Panc1 (cell line): ENCODE measurements at regions not wholly inside any gene's neighbourhood (a gene's known extent, or its start where the extent isn't known, plus 50 kb on each side); places are given as distances from the start of the nearest gene placed in this dataset.

Source experiments
- ATAC-seq: fragments of 200-7000 bp; cut with Tn5 transposase; 2 replicates; pipeline ENCODE4 v1.9.1; 2020; ENCODE audit warnings: mild to moderate bottlenecking, moderate library complexity
- BruUV-seq: library from RNA; stranded (reverse); fragments of 400-500 nt; replicated peaks from 2 replicates; lab custom pipeline; 2021; lab: Mats Ljungman, UMichigan
- CTCF ChIA-PET: fragments of 300-600 bp; sonication (Branson Sonifier 250); formaldehyde crosslinking; loops from one replicate; lab custom pipeline; 2022; ENCODE audit warnings: antibody characterized with exemption; lab: Charles Lee
- POLR2A ChIA-PET: fragments of 300-600 bp; sonication (Branson Sonifier 250); formaldehyde crosslinking; loops from one replicate; lab custom pipeline; 2022; ENCODE audit warnings: antibody characterized with exemption; lab: Charles Lee
- DNase-seq: peaks from one replicate; pipeline ENCODE4 v3.0.0-alpha.2; 2010; ENCODE audit warnings: low read depth, low spot score
- H3K27ac ChIP-seq: 2 replicates; pipeline ENCODE4 v1.5.1; 2011; ENCODE audit warnings: mild to moderate bottlenecking, low read length, inconsistent platforms
- H3K27me3 ChIP-seq: fragments of 200-500 bp; sonication (Bioruptor generic); 2 replicates; pipeline ENCODE4 v1.6.0; 2014; ENCODE audit warnings: low read length, inconsistent platforms; ENCODE audit not compliant: control insufficient read depth, insufficient read depth
- H3K36me3 ChIP-seq: fragments of 200-500 bp; sonication (Bioruptor generic); 2 replicates; pipeline ENCODE4 v1.5.1; 2014; ENCODE audit warnings: inconsistent platforms, mild to moderate bottlenecking, low read length, moderate library complexity; ENCODE audit not compliant: control insufficient read depth, insufficient read depth
- H3K4me1 ChIP-seq: 2 replicates; pipeline ENCODE4 v1.5.1; 2011; ENCODE audit warnings: inconsistent platforms, mild to moderate bottlenecking, low read length, moderate library complexity; ENCODE audit not compliant: control insufficient read depth, insufficient read depth
- H3K4me3 ChIP-seq, 2 experiments: 2 replicates each; pipeline ENCODE4 v1.5.1; 2011 to 2012; ENCODE audit warnings: low read depth in 2 of 2, low read length in 2 of 2, mild to moderate bottlenecking in 2 of 2, inconsistent platforms in 1 of 2, moderate library complexity in 1 of 2
- H3K9me3 ChIP-seq: fragments of 200-500 bp; sonication (Bioruptor generic); 2 replicates; pipeline ENCODE4 v1.5.1; 2014; ENCODE audit warnings: low read depth, mild to moderate bottlenecking, inconsistent platforms, low read length, moderate library complexity; ENCODE audit not compliant: control insufficient read depth, insufficient read depth
- CTCF ChIP-seq: fragments of 450-650 bp; IDR thresholded peaks from 2 replicates; pipeline ENCODE4 v1.5.1; 2017; ENCODE audit warnings: mild to moderate bottlenecking
- POLR2AphosphoS5 ChIP-seq: IDR thresholded peaks from 2 replicates; pipeline ENCODE4 v1.6.1; 2012; ENCODE audit warnings: mild to moderate bottlenecking, low read depth, low read length, moderate library complexity
- SIN3A ChIP-seq: IDR thresholded peaks from 2 replicates; pipeline ENCODE4 v1.6.1; 2012; ENCODE audit warnings: low read depth, mild to moderate bottlenecking, low read length, moderate library complexity, borderline replicate concordance; ENCODE audit not compliant: insufficient read depth
- TCF7L2 ChIP-seq: IDR thresholded peaks from 2 replicates; pipeline ENCODE4 v1.6.1; 2011; ENCODE audit warnings: mild to moderate bottlenecking, low read depth, low read length, inconsistent platforms
- in situ Hi-C: cut with HindIII; loops from 2 replicates; pipeline ENCODE4 v1.10.0; 2016; ENCODE audit warnings: low sequenced_read_pairs, low pct_unique_long_range_greater_than_20kb
- intact Hi-C: fragments of 100-400 bp; cut with micrococcal nuclease; formaldehyde crosslinking; loops from one replicate; pipeline ENCODE4 v1.10.0; 2022; ENCODE audit not compliant: unreplicated experiment
- TF ChIP-seq, protein P1 (sequence below), 2 experiments: IDR thresholded peaks; 2 replicates each; pipeline ENCODE4 v1.6.1; 2011 to 2012; ENCODE audit warnings: low read depth in 2 of 2, control low read depth in 1 of 2, low read length in 1 of 2, mild to moderate bottlenecking in 1 of 2, moderate library complexity in 1 of 2; ENCODE audit not compliant: insufficient read depth in 1 of 2

- TF ChIP-seq POLR2AphosphoS5 = no peak
- no peak for ATAC-seq
- DNase-seq = no peak
- Histone ChIP-seq H3K4me3 (no peak overlapping the region), H3K27me3 (no peaks in the 10 kb centered on the region), H3K4me1 (no peaks in the 10 kb centered on the region), H3K36me3 (no peaks in the 10 kb centered on the region), H3K27ac (no peak overlapping the region), H3K9me3 (no peaks in the 10 kb centered on the region)
- in situ Hi-C loops (no loop called here), intact Hi-C loops (no loop called here)
- POLR2A ChIA-PET = no interaction called here
- CTCF ChIA-PET = no interaction called here
- no TSS peak for BruUV-seq
Observed at GRCh38 chr2:122018736-122019135, 263.3 kb downstream of the TSN start.

GRCh38 chr2:122019724-122020123, 264.3 kb downstream of the TSN start:
- intact Hi-C loops (no loop called here), in situ Hi-C loops (no loop called here)
- POLR2A ChIA-PET = no interaction called here
- DNase-seq = no peak
- Histone ChIP-seq H3K27me3 (no peaks in the 10 kb centered on the region), H3K27ac (no peak overlapping the region), H3K4me1 (no peaks in the 10 kb centered on the region), H3K9me3 (no peaks in the 10 kb centered on the region), H3K4me3 (no peak overlapping the region), H3K36me3 (no peaks in the 10 kb centered on the region)
- TF ChIP-seq SIN3A = no peak
- CTCF ChIA-PET = no interaction called here
- ATAC-seq = peak; percentile 58; the same call in 1 of the 2 replicates
- no TSS peak for BruUV-seq

DNA sequence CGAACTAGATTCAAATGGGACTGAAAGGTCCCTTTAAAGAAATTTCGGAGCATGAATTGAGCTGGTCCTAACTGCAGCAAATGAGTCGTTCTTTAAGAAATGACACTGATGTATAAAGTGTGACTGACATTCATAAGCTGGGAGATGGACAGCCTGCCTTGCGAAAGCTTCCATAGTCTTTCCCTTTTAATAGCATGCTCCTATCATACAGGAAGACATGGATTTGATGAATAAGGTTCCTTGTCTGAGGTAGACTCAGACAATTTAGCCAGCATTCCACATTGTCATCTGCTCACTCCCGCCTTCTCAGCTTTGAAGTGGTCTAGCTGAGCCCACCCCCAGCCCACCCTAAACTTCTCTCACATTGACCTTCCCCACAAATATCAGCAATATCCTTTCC, 264.9 kb downstream of the TSN start:
- intact Hi-C loops (no loop called here), in situ Hi-C loops (no loop called here)
- CTCF ChIA-PET = no interaction called here
- no peaks in the 10 kb centered on the region for H3K9me3 ChIP-seq
- H3K4me3 ChIP-seq = no peak overlapping the region
- POLR2A ChIA-PET = no interaction called here
- no peaks in the 10 kb centered on the region for H3K4me1 ChIP-seq
- no TSS peak for BruUV-seq
- H3K36me3 ChIP-seq = no peaks in the 10 kb centered on the region
- TF ChIP-seq POLR2AphosphoS5 = no peak
- TF ChIP-seq SIN3A = no peak
- TF ChIP-seq TCF7L2 = no peak
- no peak for TF ChIP-seq CTCF
- TF ChIP-seq, protein P1, sequence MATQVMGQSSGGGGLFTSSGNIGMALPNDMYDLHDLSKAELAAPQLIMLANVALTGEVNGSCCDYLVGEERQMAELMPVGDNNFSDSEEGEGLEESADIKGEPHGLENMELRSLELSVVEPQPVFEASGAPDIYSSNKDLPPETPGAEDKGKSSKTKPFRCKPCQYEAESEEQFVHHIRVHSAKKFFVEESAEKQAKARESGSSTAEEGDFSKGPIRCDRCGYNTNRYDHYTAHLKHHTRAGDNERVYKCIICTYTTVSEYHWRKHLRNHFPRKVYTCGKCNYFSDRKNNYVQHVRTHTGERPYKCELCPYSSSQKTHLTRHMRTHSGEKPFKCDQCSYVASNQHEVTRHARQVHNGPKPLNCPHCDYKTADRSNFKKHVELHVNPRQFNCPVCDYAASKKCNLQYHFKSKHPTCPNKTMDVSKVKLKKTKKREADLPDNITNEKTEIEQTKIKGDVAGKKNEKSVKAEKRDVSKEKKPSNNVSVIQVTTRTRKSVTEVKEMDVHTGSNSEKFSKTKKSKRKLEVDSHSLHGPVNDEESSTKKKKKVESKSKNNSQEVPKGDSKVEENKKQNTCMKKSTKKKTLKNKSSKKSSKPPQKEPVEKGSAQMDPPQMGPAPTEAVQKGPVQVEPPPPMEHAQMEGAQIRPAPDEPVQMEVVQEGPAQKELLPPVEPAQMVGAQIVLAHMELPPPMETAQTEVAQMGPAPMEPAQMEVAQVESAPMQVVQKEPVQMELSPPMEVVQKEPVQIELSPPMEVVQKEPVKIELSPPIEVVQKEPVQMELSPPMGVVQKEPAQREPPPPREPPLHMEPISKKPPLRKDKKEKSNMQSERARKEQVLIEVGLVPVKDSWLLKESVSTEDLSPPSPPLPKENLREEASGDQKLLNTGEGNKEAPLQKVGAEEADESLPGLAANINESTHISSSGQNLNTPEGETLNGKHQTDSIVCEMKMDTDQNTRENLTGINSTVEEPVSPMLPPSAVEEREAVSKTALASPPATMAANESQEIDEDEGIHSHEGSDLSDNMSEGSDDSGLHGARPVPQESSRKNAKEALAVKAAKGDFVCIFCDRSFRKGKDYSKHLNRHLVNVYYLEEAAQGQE (IDR thresholded peaks at IDR 0.05; ENCODE audit: insufficient read depth in 1 of 2, low read depth in 2 of 2, low read length in 1 of 2) = no peak
- H3K27me3 ChIP-seq = no peaks in the 10 kb centered on the region
- DNase-seq = no peak
- no peak overlapping the region for H3K27ac ChIP-seq
- ATAC-seq = no peak
